AG04450 (cell line): ENCODE measurements at regions not wholly inside any gene's neighbourhood (a gene's known extent, or its start where the extent isn't known, plus 50 kb on each side); places are given as distances from the start of the nearest gene placed in this dataset.
"Not testable (repeated sequence)": the region's sequence is repeated elsewhere in the genome, so short reads cannot be mapped to it uniquely, and the experiment has no call there.

Experiments used
- CTCF ChIA-PET: fragments of 300-600, 350-600 bp; formaldehyde crosslinking; extraction: SDS; loops from one replicate; lab custom pipeline; 2022; ENCODE audit warnings: antibody characterized with exemption, inconsistent platforms; lab: Charles Lee
- POLR2A ChIA-PET: fragments of 350-600 bp; formaldehyde crosslinking; extraction: SDS; loops from one replicate; lab custom pipeline; 2021; ENCODE audit warnings: antibody characterized with exemption, inconsistent platforms; lab: Yijun Ruan, JAX
- DNase-seq: peaks from one replicate; pipeline ENCODE4 v3.0.0-alpha.2; 2011; ENCODE audit warnings: low read depth, low spot score
- H3K27ac ChIP-seq: one replicate; pipeline ENCODE4 v1.5.1; 2012; ENCODE audit warnings: low read depth, low read length, control low read depth
- H3K27me3 ChIP-seq: one replicate; pipeline ENCODE4 v1.6.0; 2012; ENCODE audit warnings: low read length; ENCODE audit not compliant: control insufficient read depth, insufficient read depth
- H3K4me3 ChIP-seq: 2 replicates; pipeline ENCODE4 v1.5.1; 2011; ENCODE audit warnings: mild to moderate bottlenecking, low read depth, low read length, control low read depth
- H3K9me3 ChIP-seq: 2 replicates; pipeline ENCODE4 v1.5.1; 2012; ENCODE audit warnings: low read length; ENCODE audit not compliant: control insufficient read depth, insufficient read depth
- CTCF ChIP-seq: IDR thresholded peaks from 2 replicates; pipeline ENCODE4 v1.5.1; 2011; ENCODE audit warnings: low read depth, low read length, control low read depth, inconsistent platforms

- POLR2A ChIA-PET = no interaction called here
- Histone ChIP-seq H3K27me3 (no peaks in the 10 kb centered on the region), H3K27ac (no peak overlapping the region), H3K4me3 (no peak overlapping the region), H3K9me3 (no peaks in the 10 kb centered on the region)
- TF ChIP-seq CTCF = no peak
- CTCF ChIA-PET = interaction anchor here (0.5 to 0.6 kb wide), 2 partner anchors 51 to 144 kb away, joined by 3 to 7 read pairs; no protein-coding TSS in a partner anchor
- DNase-seq = no peak
Observed at GRCh38 chr6:16901782-16902181, 140.5 kb upstream of the ATXN1 start.

- H3K27ac ChIP-seq = no peak overlapping the region
- no peak for TF ChIP-seq CTCF
- no peak for DNase-seq
- H3K4me3 ChIP-seq = no peak overlapping the region
- H3K27me3 ChIP-seq = no peaks in the 10 kb centered on the region
- POLR2A ChIA-PET = no interaction called here
- H3K9me3 ChIP-seq = no peaks in the 10 kb centered on the region
- CTCF ChIA-PET = interaction anchor here (0.5 kb wide), 1 partner anchor 51 kb away, joined by 7 read pairs; no protein-coding TSS in a partner anchor
Observed at GRCh38 chr6:16901306-16901705, 140.0 kb upstream of the ATXN1 start.

DNA sequence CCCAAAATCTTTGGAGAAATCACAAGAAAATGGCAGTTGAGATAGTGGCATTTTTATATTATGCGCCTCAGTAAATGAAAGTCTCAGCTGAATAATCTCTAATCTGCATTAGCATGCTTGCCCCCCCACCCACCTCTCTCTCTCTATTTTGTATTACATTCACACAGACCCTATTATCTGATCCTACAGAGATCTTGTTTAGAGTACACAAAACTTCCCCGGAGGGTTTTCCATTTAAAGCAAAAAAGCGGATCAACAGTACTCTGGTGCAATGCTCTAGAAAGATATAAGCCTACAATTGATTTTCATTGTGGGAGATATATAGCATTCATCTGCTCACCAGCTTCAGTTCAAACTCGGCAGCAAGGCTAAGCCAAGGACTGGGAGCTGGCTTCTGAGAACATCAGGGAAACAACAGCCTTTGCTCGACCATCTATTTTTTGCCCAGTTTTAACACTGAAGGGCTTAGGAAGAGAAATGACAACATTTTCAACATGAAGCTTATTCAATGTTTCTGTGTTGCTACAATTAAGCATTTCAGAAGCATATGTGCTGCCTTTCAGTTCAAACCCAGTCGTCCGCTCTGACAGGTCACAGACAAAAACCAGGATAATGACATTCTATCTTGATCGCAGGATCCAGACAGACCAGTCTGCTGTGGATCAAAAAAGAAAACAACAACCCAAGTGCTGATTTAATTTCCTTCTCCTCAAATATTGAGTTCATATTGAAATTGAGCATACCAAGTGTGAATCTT, 137.6 kb upstream of the ATXN1 start:
- POLR2A ChIA-PET = no interaction called here

DNA sequence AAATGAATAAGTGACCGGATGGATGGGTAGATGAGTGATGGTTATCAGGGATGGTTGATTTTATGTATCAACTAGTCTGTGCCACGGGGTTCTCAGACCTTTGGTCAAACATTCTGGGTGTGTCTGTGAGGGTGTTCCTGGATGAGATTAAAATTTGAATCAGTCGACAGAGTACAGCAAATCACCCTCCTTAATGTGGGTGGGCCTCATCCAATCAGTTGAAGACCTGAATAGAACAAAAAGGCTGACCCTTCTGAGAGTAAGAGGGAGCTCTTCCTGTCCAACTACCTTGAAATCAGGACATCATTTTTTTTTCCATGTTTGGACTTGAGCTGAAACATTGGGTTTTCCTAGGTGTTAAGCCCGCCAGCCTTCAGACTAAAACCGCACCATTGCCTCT, 136.4 kb upstream of the ATXN1 start:
- H3K4me3 ChIP-seq = no peak overlapping the region
- ChIA-PET POLR2A (no interaction called here), CTCF (no interaction called here)
- no peak for TF ChIP-seq CTCF
- no peaks in the 10 kb centered on the region for H3K27me3 ChIP-seq
- no peak overlapping the region for H3K27ac ChIP-seq
- H3K9me3 ChIP-seq = no peaks in the 10 kb centered on the region
- no peak for DNase-seq

More for the DNA sequence above, 137.6 kb upstream of the ATXN1 start:
- no peak for DNase-seq
- no peak overlapping the region for H3K27ac ChIP-seq
- H3K27me3 ChIP-seq = no peaks in the 10 kb centered on the region
- no peaks in the 10 kb centered on the region for H3K9me3 ChIP-seq
- CTCF ChIA-PET = interaction anchor here (0.6 kb wide), 1 partner anchor 187 kb away, joined by 3 read pairs; no protein-coding TSS in a partner anchor
- no peak for TF ChIP-seq CTCF
- no peak overlapping the region for H3K4me3 ChIP-seq

DNA sequence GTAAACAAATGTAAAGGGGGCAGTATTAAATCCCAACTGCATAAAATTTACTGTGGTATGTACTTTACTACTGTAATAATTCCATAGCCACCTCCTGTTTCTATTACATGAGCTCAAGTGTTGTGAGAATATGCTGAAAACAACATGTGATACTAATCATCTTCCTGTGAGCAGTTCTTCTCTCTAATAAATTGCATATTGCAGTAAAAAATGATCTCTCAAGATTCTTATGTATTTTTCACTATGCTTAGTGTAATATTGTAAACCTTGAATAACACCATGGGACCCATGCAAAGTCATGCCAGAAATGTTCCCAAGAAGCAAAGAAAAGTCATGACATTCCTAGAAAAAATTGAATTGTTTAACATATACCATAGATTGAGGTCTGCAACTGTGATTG, 133.0 kb upstream of the ATXN1 start:
- Histone ChIP-seq H3K9me3 (no peaks in the 10 kb centered on the region), H3K4me3 (no peak overlapping the region), H3K27ac (no peak overlapping the region), H3K27me3 (no peaks in the 10 kb centered on the region)
- POLR2A ChIA-PET = no interaction called here
- CTCF ChIA-PET = no interaction called here
- TF ChIP-seq CTCF = no peak
- DNase-seq = no peak

DNA sequence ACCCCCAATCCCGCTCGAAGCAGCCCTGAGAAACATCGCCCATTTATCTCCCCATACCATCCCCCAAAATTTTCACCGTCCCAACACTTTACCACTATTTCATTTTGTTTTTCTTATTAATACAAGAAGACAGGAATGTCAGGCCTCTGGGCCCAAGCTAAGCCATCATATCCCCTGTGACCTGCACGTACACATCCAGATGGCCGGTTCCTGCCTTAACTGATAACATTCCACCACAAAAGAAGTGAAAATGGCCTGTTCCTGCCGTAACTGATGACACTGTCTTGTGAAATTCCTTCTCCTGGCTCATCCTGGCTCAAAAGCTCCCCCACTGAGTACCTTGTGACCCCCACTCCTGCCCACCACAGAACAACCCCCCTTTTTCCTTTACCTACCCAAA, 129.8 kb upstream of the ATXN1 start:
- DNase-seq, H3K4me3 ChIP-seq, CTCF ChIA-PET, POLR2A ChIA-PET, H3K9me3 ChIP-seq, H3K27ac ChIP-seq, H3K27me3 ChIP-seq: not testable (repeated sequence)
